Thyroid gland (tissue), 4 donors: ENCODE measurements at regions not wholly inside any gene's neighbourhood (a gene's known extent, or its start where the extent isn't known, plus 50 kb on each side); places are given as distances from the start of the nearest gene placed in this dataset.

ENCODE experiments used
- DNase-seq, 2 donors: peaks; one replicate each; pipeline ENCODE4 v3.0.0-alpha.2; 2019
- H3K27ac ChIP-seq, 3 donors: fragments of 200-600 bp; sonication (generic); 1 replicate in 2 of 3; 2 replicates in 1 of 3; pipeline ENCODE4 v1.5.1; 2016 to 2019; ENCODE audit warnings: mild to moderate bottlenecking in 1 of 3, moderate library complexity in 1 of 3
- H3K27me3 ChIP-seq: fragments of 200-600 bp; sonication (generic); one replicate; pipeline ENCODE4 v1.5.1; 2019
- H3K36me3 ChIP-seq, 2 donors: fragments of 200-600 bp; sonication (generic); one replicate each; pipeline ENCODE4 v1.5.1; 2016 to 2019
- H3K4me1 ChIP-seq, 2 donors: fragments of 200-600 bp; sonication (generic); one replicate each; pipeline ENCODE4 v1.5.1; 2017 to 2019
- H3K4me3 ChIP-seq, 3 donors: fragments of 200-600 bp; sonication (generic); replicated peaks in 1 of 3; 1 replicate in 2 of 3; 2 replicates in 1 of 3; pipeline ENCODE4 v1.5.1; 2016; ENCODE audit warnings: mild to moderate bottlenecking in 1 of 3
- H3K9me3 ChIP-seq: fragments of 200-600 bp; sonication (generic); one replicate; pipeline ENCODE4 v1.5.1; 2017
- CTCF ChIP-seq, 6 experiments: fragments of 200-600 bp in 3 of 6; fragments of 450-650 bp in 3 of 6; sonication (generic) in 3 of 6; IDR thresholded peaks; one replicate each; pipeline ENCODE4 v1.5.1; 2016 to 2019; ENCODE audit warnings: antibody characterized with exemption in 6 of 6, mild to moderate bottlenecking in 2 of 6, inconsistent platforms in 1 of 6, moderate library complexity in 1 of 6
- POLR2A ChIP-seq, 2 donors: fragments of 450-650 bp; IDR thresholded peaks; one replicate each; pipeline ENCODE4 v1.6.1; 2017; ENCODE audit warnings: antibody characterized with exemption in 2 of 2, mild to moderate bottlenecking in 2 of 2, moderate library complexity in 1 of 2
- WGBS, 2 donors: methylation state at CpG; one replicate each; pipeline ENCODE4 v1.1.5; 2017; 5-methylcytosine and 5-hydroxymethylcytosine counted together
- intact Hi-C: fragments of 100-400 bp; cut with DNase I; formaldehyde crosslinking; loops from one replicate; pipeline ENCODE4 v1.15.1; 2023

DNA sequence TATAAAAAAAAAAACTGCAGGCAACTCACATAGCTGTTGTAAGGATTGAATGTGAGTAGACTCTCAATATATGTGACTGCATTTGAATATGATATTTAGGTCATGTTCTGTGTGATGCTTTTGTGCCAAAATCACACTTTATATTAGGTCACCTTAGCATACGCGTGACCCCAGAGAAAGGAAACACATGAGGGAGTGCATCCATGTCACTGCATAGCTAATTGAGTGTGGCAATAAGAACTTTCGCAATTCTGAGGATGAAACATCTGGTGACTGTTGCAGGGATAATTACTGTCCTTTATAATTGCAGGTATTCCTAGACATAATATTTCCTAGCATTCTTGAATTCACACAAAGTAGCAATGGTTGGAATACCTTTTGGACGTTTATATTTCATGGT, 459.5 kb upstream of the KLF4 start:
- no peak for DNase-seq

DNA sequence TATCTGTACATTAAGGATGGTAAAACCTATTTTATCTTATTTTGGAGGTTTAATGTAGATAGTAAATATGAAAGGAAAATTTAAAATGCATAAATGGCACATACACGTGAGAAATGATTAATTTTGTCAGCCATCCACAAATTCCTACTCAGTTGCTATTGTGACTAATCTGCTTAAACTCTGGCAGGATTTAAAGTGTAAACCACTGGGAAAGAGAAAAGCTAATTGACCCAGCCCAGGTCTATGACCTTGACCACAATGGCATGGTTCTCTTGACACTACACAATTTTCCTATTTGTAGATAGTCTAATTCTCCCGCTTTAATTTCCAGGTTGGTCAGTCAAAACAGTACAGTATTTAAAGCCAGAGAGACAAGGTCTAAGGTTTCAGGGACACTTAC, 459.0 kb upstream of the KLF4 start:
- DNase-seq = no peak
- Histone ChIP-seq H3K27ac (no peak overlapping the region), H3K4me1 (no peaks in the 10 kb centered on the region), H3K36me3 (no peaks in the 10 kb centered on the region), H3K27me3 (no peaks in the 10 kb centered on the region), H3K4me3 (no peak overlapping the region), H3K9me3 (no peaks in the 10 kb centered on the region)
- intact Hi-C loops = no loop called here
- WGBS, 2 donors = 83 to 85% methylated on average over 2 of the region's 2 CpGs
- no peak for TF ChIP-seq POLR2A (IDR thresholded peaks at IDR 0.05)
- no peak for TF ChIP-seq CTCF (IDR thresholded peaks at IDR 0.05)

More for the DNA sequence above, 459.5 kb upstream of the KLF4 start:
- Histone ChIP-seq H3K27ac (no peak overlapping the region), H3K4me3 (no peak overlapping the region), H3K9me3 (no peaks in the 10 kb centered on the region), H3K36me3 (no peaks in the 10 kb centered on the region), H3K27me3 (no peaks in the 10 kb centered on the region), H3K4me1 (no peaks in the 10 kb centered on the region)
- no peak for TF ChIP-seq CTCF (IDR thresholded peaks at IDR 0.05)
- no peak for TF ChIP-seq POLR2A (IDR thresholded peaks at IDR 0.05)
- intact Hi-C loops = no loop called here
- WGBS, 2 donors = 82 to 86% methylated on average over 4 of the region's 4 CpGs

DNA sequence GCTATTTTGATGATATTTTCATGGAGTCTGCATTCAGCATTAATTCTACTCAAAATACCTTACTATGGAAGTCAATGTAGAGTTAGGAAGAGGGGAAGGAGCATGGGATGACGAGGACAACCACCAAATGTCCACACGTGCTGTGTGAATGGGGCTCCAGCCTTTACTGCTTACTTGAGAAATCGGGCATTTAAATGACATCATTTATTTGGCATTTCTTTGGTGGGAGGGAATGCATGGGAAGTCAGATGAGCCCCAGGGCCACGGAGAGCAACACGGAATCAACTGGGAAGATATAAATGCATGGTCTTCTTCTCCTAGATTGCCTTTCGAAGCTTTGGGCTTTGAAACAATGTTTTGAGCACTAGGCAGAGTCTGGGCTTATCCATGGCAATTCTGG, 458.5 kb upstream of the KLF4 start:
- WGBS, 2 donors = 76 to 81% methylated on average over 6 of the region's 6 CpGs

DNA sequence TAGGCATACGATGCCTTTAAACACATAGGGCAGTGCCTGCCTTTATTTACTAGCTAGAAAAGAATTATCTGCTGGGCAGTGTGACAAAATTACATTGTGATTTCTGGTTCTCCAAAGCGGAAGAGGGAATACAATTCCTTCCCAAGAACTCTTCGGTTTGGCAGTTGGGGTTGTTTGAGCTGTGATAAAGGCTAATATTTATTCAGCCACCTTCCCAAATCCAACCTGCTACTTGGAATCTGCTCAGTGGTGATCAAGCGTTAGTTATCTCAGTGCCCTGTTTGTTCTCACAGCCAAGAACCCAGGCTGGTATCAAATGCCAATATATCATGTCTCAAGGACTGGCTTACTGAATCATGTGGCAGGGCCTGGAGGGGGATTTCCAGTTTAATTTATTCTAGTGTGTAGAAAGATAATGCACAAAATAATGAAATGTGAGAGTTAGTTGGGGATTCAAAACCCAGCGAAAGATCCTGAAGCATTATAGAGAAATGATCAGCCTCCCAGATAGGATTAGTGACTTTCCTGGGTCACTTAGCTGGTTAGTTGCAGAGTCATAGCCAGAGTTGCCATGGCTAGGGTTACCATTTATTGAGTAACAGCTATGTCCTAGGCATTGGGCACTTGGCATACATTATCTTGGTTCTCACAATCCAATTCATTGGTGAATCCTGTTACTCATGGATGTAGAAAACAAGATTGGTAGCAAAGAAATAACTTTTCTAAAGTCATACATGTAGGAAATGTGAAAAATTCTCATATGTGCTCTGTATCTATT, 457.0 kb upstream of the KLF4 start:
- WGBS, 2 donors = 59 to 67% methylated on average over 5 of the region's 5 CpGs

More for the DNA sequence above, 458.5 kb upstream of the KLF4 start:
- DNase-seq = no peak
- Histone ChIP-seq H3K27me3 (no peaks in the 10 kb centered on the region), H3K9me3 (no peaks in the 10 kb centered on the region), H3K36me3 (no peaks in the 10 kb centered on the region), H3K4me3 (no peak overlapping the region), H3K4me1 (no peaks in the 10 kb centered on the region), H3K27ac (no peak overlapping the region)
- TF ChIP-seq CTCF (IDR thresholded peaks at IDR 0.05) (no peak), POLR2A (IDR thresholded peaks at IDR 0.05) (no peak)
- intact Hi-C loops = no loop called here

More for the DNA sequence above, 457.0 kb upstream of the KLF4 start:
- DNase-seq = no peak
- no peak overlapping the region for H3K4me3 ChIP-seq
- intact Hi-C loops = no loop called here
- no peaks in the 10 kb centered on the region for H3K36me3 ChIP-seq
- H3K27ac ChIP-seq = no peak overlapping the region
- H3K27me3 ChIP-seq = no peaks in the 10 kb centered on the region
- TF ChIP-seq POLR2A (IDR thresholded peaks at IDR 0.05) = no peak
- TF ChIP-seq CTCF (IDR thresholded peaks at IDR 0.05) = no peak
- H3K4me1 ChIP-seq = no peaks in the 10 kb centered on the region
- no peaks in the 10 kb centered on the region for H3K9me3 ChIP-seq
